K562 (cell line): ENCODE measurements at regions not wholly inside any gene's neighbourhood (a gene's known extent, or its start where the extent isn't known, plus 50 kb on each side); places are given as distances from the start of the nearest gene placed in this dataset.

Source experiments
- ATAC-seq: fragments of 200-7000 bp; cut with Tn5 transposase; 3 replicates; pipeline ENCODE4 v1.9.1; 2020; ENCODE audit warnings: moderate library complexity
- BruUV-seq: library from RNA; stranded (reverse); fragments of 400-500 nt; replicated peaks from 2 replicates; lab custom pipeline; 2021; lab: Mats Ljungman, UMichigan
- CTCF ChIA-PET: fragments of 300-600 bp; formaldehyde crosslinking; extraction: SDS; loops from one replicate; lab custom pipeline; 2021; ENCODE audit warnings: low intra/inter-chr PET ratio; lab: Yijun Ruan, JAX
- POLR2A ChIA-PET: fragments of 300-600, 350-650 bp; sonication (Branson Sonifier 250); formaldehyde crosslinking; extraction: SDS; loops from one replicate; lab custom pipeline; 2021; ENCODE audit warnings: antibody characterized with exemption, inconsistent platforms; lab: Yijun Ruan, JAX
- DNase-seq, 4 experiments: peaks; one replicate each; pipeline versions ENCODE4 v3.0.0 to v3.0.0-alpha.2; 2011 to 2018; ENCODE audit warnings: low spot score in 3 of 4, mixed read lengths in 3 of 4; ENCODE audit errors: extremely low read depth in 1 of 4
- FAIRE-seq: peaks from 2 replicates; lab custom pipeline; 2011; peaks lifted over from hg19 to GRCh38; lab: Jason Lieb, UNC
- H2AFZ ChIP-seq: 2 replicates; pipeline ENCODE4 v1.6.0; 2011; ENCODE audit warnings: low read depth, low read length, control low read depth, inconsistent platforms
- H3K27ac ChIP-seq: fragments of 200-600 bp; 3 replicates; pipeline ENCODE4 v1.8.0; 2011; ENCODE audit warnings: low read depth, mild to moderate bottlenecking, control low read depth, inconsistent platforms, low read length, moderate library complexity, mixed read lengths; ENCODE audit errors: extremely low read depth
- H3K27me3 ChIP-seq, 2 experiments: fragments of 300-600 bp in 1 of 2; 2 replicates in 1 of 2; 3 replicates in 1 of 2; pipeline versions ENCODE4 v1.6.0 to v1.8.0; 2011; ENCODE audit warnings: inconsistent platforms in 2 of 2, low read length in 2 of 2, mild to moderate bottlenecking in 1 of 2, mixed read lengths in 1 of 2, moderate library complexity in 1 of 2; ENCODE audit not compliant: control insufficient read depth in 2 of 2, insufficient read depth in 2 of 2
- H3K36me3 ChIP-seq: fragments of 300-600 bp; 3 replicates; pipeline ENCODE4 v1.8.0; 2011; ENCODE audit warnings: mild to moderate bottlenecking, low read length, inconsistent platforms; ENCODE audit not compliant: control insufficient read depth, insufficient read depth
- H3K4me1 ChIP-seq, 2 experiments: fragments of 200-600 bp in 1 of 2; replicated peaks in 1 of 2; 2 replicates in 1 of 2; 3 replicates in 1 of 2; pipeline versions ENCODE4 v1.5.1 to v1.8.0; 2011; ENCODE audit warnings: inconsistent platforms in 2 of 2, low read length in 2 of 2, mild to moderate bottlenecking in 1 of 2, mixed read lengths in 1 of 2, moderate library complexity in 1 of 2; ENCODE audit not compliant: control insufficient read depth in 2 of 2, insufficient read depth in 2 of 2
- H3K4me2 ChIP-seq: 2 replicates; pipeline ENCODE4 v1.6.1; 2011; ENCODE audit warnings: low read length, control low read depth, inconsistent platforms, mixed read lengths; ENCODE audit not compliant: insufficient read depth
- H3K4me3 ChIP-seq: fragments of 200-600 bp; sonication (generic), shearing (Covaris generic); 2 replicates; pipeline ENCODE4 v1.5.1; 2016; ENCODE audit warnings: control low read depth, inconsistent platforms
- H3K79me2 ChIP-seq: fragments of 200-600 bp; 3 replicates; pipeline ENCODE4 v1.8.0; 2011; ENCODE audit warnings: low read length, inconsistent platforms; ENCODE audit not compliant: control insufficient read depth, insufficient read depth
- H3K9ac ChIP-seq, 2 experiments: 2 replicates each; pipeline versions ENCODE4 v1.6.0 to v1.6.1; 2011; ENCODE audit warnings: low read depth in 2 of 2, low read length in 2 of 2, control low read depth in 1 of 2, inconsistent platforms in 1 of 2, mild to moderate bottlenecking in 1 of 2, mixed read lengths in 1 of 2; ENCODE audit not compliant: insufficient read depth in 1 of 2
- H3K9me1 ChIP-seq: one replicate; pipeline ENCODE4 v1.6.0; 2011; ENCODE audit warnings: inconsistent platforms, mild to moderate bottlenecking, low read length, moderate library complexity; ENCODE audit not compliant: control insufficient read depth, insufficient read depth
- H3K9me3 ChIP-seq: replicated peaks from 2 replicates; pipeline ENCODE4 v1.5.1; 2011; ENCODE audit warnings: low read depth, low read length, inconsistent platforms; ENCODE audit not compliant: control insufficient read depth, insufficient read depth
- H4K20me1 ChIP-seq: replicated peaks from 2 replicates; pipeline ENCODE4 v1.6.1; 2011; ENCODE audit warnings: low read length, inconsistent platforms, mixed read lengths; ENCODE audit not compliant: control insufficient read depth, insufficient read depth
- C11orf30 ChIP-seq: fragments of 450-650 bp; IDR thresholded peaks from 2 replicates; pipeline ENCODE4 v1.6.1; 2016; ENCODE audit warnings: low read depth, mild to moderate bottlenecking
- EGR1 ChIP-seq: fragments of 450-650 bp; conservative IDR thresholded peaks from 2 replicates; pipeline ENCODE4 v1.6.1; 2017; ENCODE audit warnings: mild to moderate bottlenecking
- MAFF ChIP-seq: IDR thresholded peaks from 2 replicates; pipeline ENCODE4 v1.6.1; 2012; ENCODE audit warnings: low read length, improper control_type of control experiment
- MAFG ChIP-seq: fragments of 450-650 bp; conservative IDR thresholded peaks from 2 replicates; pipeline ENCODE4 v1.6.1; 2016; ENCODE audit warnings: missing genetic modification characterization, missing compliant biosample characterization
- MAFK ChIP-seq: IDR thresholded peaks from 2 replicates; pipeline ENCODE4 v1.6.1; 2011; ENCODE audit warnings: low read length, improper control_type of control experiment
- PTRF ChIP-seq: fragments of 450-650 bp; IDR thresholded peaks from 2 replicates; pipeline ENCODE4 v1.6.1; 2016; ENCODE audit warnings: mild to moderate bottlenecking, missing genetic modification characterization, missing compliant biosample characterization
- RAD21 ChIP-seq, 2 experiments: fragments of 250-450 bp in 1 of 2; fragments of 450-650 bp in 1 of 2; sonication (Bioruptor Pico) in 1 of 2; formaldehyde crosslinking in 1 of 2; IDR thresholded peaks in 1 of 2; conservative IDR thresholded peaks in 1 of 2; 2 replicates each; pipeline versions ENCODE4 v1.4.0 to v1.8.0; 2020 to 2022; ENCODE audit warnings: mild to moderate bottlenecking in 2 of 2, moderate library complexity in 1 of 2
- SNRNP70 ChIP-seq: fragments of 200-400 bp; formaldehyde crosslinking; optimal IDR thresholded peaks from 2 replicates; pipeline ENCODE3; 2017; ENCODE audit warnings: low read depth, low read length
- TBL1XR1 ChIP-seq, 2 experiments: IDR thresholded peaks; 2 replicates each; pipeline ENCODE4 v1.6.1; 2012; ENCODE audit warnings: improper control_type of control experiment in 2 of 2, low read length in 2 of 2, mild to moderate bottlenecking in 1 of 2
- TEAD2 ChIP-seq: fragments of 450-650 bp; IDR thresholded peaks from 2 replicates; pipeline ENCODE4 v1.6.1; 2016; ENCODE audit warnings: missing genetic modification characterization, control low read depth, missing compliant biosample characterization
- ZKSCAN8 ChIP-seq: fragments of 200-800 bp; sonication (Bioruptor generic); IDR thresholded peaks from 2 replicates; pipeline ENCODE4 v1.6.1; 2016; ENCODE audit warnings: missing genetic modification characterization, missing compliant biosample characterization
- ZNF316 ChIP-seq: fragments of 450-650 bp; IDR thresholded peaks from 2 replicates; pipeline ENCODE4 v1.6.1; 2016
- WGBS: fragments of 100-300 bp; shearing (Covaris generic); methylation state at CpG from one replicate; pipeline ENCODE4 v1.1.6; 2016; ENCODE audit warnings: low coverage, mixed read lengths; ENCODE audit not compliant: insufficient coverage; ENCODE audit errors: missing lambda C conversion rate; 5-methylcytosine and 5-hydroxymethylcytosine counted together
- in situ Hi-C: fragments of 300-500 bp; cut with MboI; formaldehyde crosslinking; loops from 4 replicates; pipeline ENCODE4 v1.15.0; 2018; ENCODE audit warnings: inconsistent platforms, mixed read lengths
- intact Hi-C: fragments of 100-400 bp; cut with micrococcal nuclease; formaldehyde crosslinking; loops from 2 replicates; pipeline ENCODE4 v1.14.2; 2022
- TF ChIP-seq, protein P1 (sequence below): fragments of 250-450 bp; sonication (Bioruptor Pico); IDR thresholded peaks from 2 replicates; pipeline ENCODE4 v1.4.0; 2020; ENCODE audit warnings: mild to moderate bottlenecking, moderate library complexity
- TF ChIP-seq, protein P2 (sequence below): fragments of 250-450 bp; sonication (Bioruptor Pico); IDR thresholded peaks from 2 replicates; pipeline ENCODE4 v1.5.0; 2020; ENCODE audit warnings: mild to moderate bottlenecking
- TF ChIP-seq, protein P3 (sequence below): fragments of 450-650 bp; formaldehyde crosslinking; IDR thresholded peaks from 2 replicates; pipeline ENCODE4 v1.4.0; 2020; ENCODE audit warnings: mild to moderate bottlenecking

DNA sequence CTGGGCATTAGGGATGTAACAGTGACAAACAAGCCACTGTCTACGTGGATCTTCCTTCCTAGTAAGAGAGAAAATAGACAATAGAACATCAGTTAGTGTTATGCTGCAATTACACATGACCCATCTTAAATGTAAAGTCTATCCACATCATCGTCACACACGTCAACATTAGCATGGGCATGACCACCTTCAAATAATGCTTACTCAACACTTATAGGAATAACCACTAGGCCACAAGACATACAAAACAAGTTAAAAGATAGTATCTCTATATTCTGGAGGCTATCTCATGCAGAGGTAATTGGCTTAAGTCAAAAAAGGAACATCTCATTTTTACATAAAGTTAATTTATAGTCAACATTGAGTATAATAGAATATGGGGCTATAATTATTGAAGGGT is 156.5 kb downstream of the MOXD1 start:
- Histone ChIP-seq H2AFZ (no peak overlapping the region), H3K9ac (no peak overlapping the region), H3K27ac (no peak overlapping the region), H3K4me2 (no peak overlapping the region), H4K20me1 (no peaks in the 10 kb centered on the region), H3K9me3 (no peaks in the 10 kb centered on the region), H3K36me3 (no peaks in the 10 kb centered on the region), H3K79me2 (no peaks in the 10 kb centered on the region), H3K4me1 (no peaks in the 10 kb centered on the region), H3K9me1 (no peaks in the 10 kb centered on the region), H3K4me3 (no peak overlapping the region), H3K27me3 (no peaks in the 10 kb centered on the region)
- DNase-seq, result no peak
- no TSS peak for BruUV-seq
- no peak for ATAC-seq
- in situ Hi-C loops, result no loop called here
- TF ChIP-seq MAFG (peak; percentile 53; the same call in 1 of the 2 replicates), TBL1XR1 (IDR thresholded peaks at IDR 0.05; ENCODE audit: low read length in 2 of 2) (no peak), MAFF (peak; percentile 30; the same call in 1 of the 2 replicates), MAFK (peak; percentile 51; the same call in 1 of the 2 replicates), PTRF (tag) (no peak), TEAD2 (tag) (no peak), ZNF316 (peak; percentile 68; the same call in 1 of the 2 replicates), EGR1 (no peak), SNRNP70 (no peak), C11orf30 (peak; percentile 37; the same call in 1 of the 2 replicates), ZKSCAN8 (CRISPR knock-in tag) (no peak), RAD21 (CRISPR knock-in tag; conservative IDR thresholded peaks at IDR 0.05 in 1 of 2, IDR thresholded peaks at IDR 0.05 in 1 of 2) (no peak)
- TF ChIP-seq, protein P1, sequence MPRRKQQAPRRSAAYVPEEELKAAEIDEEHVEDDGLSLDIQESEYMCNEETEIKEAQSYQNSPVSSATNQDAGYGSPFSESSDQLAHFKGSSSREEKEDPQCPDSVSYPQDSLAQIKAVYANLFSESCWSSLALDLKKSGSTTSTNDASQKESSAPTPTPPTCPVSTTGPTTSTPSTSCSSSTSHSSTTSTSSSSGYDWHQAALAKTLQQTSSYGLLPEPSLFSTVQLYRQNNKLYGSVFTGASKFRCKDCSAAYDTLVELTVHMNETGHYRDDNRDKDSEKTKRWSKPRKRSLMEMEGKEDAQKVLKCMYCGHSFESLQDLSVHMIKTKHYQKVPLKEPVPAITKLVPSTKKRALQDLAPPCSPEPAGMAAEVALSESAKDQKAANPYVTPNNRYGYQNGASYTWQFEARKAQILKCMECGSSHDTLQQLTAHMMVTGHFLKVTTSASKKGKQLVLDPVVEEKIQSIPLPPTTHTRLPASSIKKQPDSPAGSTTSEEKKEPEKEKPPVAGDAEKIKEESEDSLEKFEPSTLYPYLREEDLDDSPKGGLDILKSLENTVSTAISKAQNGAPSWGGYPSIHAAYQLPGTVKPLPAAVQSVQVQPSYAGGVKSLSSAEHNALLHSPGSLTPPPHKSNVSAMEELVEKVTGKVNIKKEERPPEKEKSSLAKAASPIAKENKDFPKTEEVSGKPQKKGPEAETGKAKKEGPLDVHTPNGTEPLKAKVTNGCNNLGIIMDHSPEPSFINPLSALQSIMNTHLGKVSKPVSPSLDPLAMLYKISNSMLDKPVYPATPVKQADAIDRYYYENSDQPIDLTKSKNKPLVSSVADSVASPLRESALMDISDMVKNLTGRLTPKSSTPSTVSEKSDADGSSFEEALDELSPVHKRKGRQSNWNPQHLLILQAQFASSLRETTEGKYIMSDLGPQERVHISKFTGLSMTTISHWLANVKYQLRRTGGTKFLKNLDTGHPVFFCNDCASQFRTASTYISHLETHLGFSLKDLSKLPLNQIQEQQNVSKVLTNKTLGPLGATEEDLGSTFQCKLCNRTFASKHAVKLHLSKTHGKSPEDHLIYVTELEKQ, result no peak
- TF ChIP-seq, protein P2, sequence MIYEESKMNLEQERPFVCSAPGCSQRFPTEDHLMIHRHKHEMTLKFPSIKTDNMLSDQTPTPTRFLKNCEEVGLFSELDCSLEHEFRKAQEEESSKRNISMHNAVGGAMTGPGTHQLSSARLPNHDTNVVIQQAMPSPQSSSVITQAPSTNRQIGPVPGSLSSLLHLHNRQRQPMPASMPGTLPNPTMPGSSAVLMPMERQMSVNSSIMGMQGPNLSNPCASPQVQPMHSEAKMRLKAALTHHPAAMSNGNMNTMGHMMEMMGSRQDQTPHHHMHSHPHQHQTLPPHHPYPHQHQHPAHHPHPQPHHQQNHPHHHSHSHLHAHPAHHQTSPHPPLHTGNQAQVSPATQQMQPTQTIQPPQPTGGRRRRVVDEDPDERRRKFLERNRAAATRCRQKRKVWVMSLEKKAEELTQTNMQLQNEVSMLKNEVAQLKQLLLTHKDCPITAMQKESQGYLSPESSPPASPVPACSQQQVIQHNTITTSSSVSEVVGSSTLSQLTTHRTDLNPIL (CRISPR knock-in tag), result no peak
- TF ChIP-seq, protein P3, sequence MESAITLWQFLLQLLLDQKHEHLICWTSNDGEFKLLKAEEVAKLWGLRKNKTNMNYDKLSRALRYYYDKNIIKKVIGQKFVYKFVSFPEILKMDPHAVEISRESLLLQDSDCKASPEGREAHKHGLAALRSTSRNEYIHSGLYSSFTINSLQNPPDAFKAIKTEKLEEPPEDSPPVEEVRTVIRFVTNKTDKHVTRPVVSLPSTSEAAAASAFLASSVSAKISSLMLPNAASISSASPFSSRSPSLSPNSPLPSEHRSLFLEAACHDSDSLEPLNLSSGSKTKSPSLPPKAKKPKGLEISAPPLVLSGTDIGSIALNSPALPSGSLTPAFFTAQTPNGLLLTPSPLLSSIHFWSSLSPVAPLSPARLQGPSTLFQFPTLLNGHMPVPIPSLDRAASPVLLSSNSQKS (CRISPR knock-in tag), result no peak
- POLR2A ChIA-PET, result no interaction called here
- intact Hi-C loops, result no loop called here
- CTCF ChIA-PET, result no interaction called here
- WGBS, result 2% methylated on average over 3 of the region's 3 CpGs
- FAIRE-seq, result no peak
